ENCODE measurements at regions not wholly inside any gene's neighbourhood (a gene's known extent, or its start where the extent isn't known, plus 50 kb on each side); places are given as distances from the start of the nearest gene placed in this dataset.

- H3K27me3 ChIP-seq: no peaks in the 10 kb centered on the region
- no peaks in the 10 kb centered on the region for H3K4me1 ChIP-seq (ENCODE audit: control insufficient read depth in 1 of 2, insufficient read depth in 1 of 2, low read depth in 1 of 2, low read length in 1 of 2)
- H3K9me3 ChIP-seq: no peaks in the 10 kb centered on the region
- no peak overlapping the region for H3K4me3 ChIP-seq (ENCODE audit: low read depth in 1 of 2, low read length in 1 of 2)
- no peaks in the 10 kb centered on the region for H3K36me3 ChIP-seq
- no peak for TF ChIP-seq CTCF (IDR thresholded peaks at IDR 0.05)
- no peak overlapping the region for H3K27ac ChIP-seq
Observed at GRCh38 chr5:89024045-89024444, 141.1 kb upstream of the MEF2C start.

- Histone ChIP-seq H3K4me3 (ENCODE audit: low read depth in 1 of 2, low read length in 1 of 2) (no peak overlapping the region), H3K27ac (no peak overlapping the region), H3K27me3 (no peaks in the 10 kb centered on the region), H3K9me3 (no peaks in the 10 kb centered on the region), H3K36me3 (no peaks in the 10 kb centered on the region), H3K4me1 (ENCODE audit: control insufficient read depth in 1 of 2, insufficient read depth in 1 of 2, low read depth in 1 of 2, low read length in 1 of 2) (no peaks in the 10 kb centered on the region)
- no peak for TF ChIP-seq CTCF (IDR thresholded peaks at IDR 0.05)
Observed at GRCh38 chr5:89020926-89021610, 138.1 kb upstream of the MEF2C start.

- TF ChIP-seq CTCF (IDR thresholded peaks at IDR 0.05): no peak
Observed at GRCh38 chr5:89016741-89017303, 133.8 kb upstream of the MEF2C start.

GRCh38 chr5:89015409-89015808 lies 132.4 kb upstream of the MEF2C start:
- Histone ChIP-seq H3K4me3 (ENCODE audit: low read depth in 1 of 2, low read length in 1 of 2) (no peak overlapping the region), H3K27ac (no peak overlapping the region), H3K27me3 (no peaks in the 10 kb centered on the region), H3K36me3 (no peaks in the 10 kb centered on the region), H3K9me3 (no peaks in the 10 kb centered on the region), H3K4me1 (ENCODE audit: control insufficient read depth in 1 of 2, insufficient read depth in 1 of 2, low read depth in 1 of 2, low read length in 1 of 2) (no peaks in the 10 kb centered on the region)
- no peak for TF ChIP-seq CTCF (IDR thresholded peaks at IDR 0.05)

More at GRCh38 chr5:89016741-89017303, 133.8 kb upstream of the MEF2C start:
- Histone ChIP-seq H3K27ac (no peak overlapping the region), H3K36me3 (no peaks in the 10 kb centered on the region), H3K4me1 (ENCODE audit: control insufficient read depth in 1 of 2, insufficient read depth in 1 of 2, low read depth in 1 of 2, low read length in 1 of 2) (no peaks in the 10 kb centered on the region), H3K9me3 (no peaks in the 10 kb centered on the region), H3K27me3 (no peaks in the 10 kb centered on the region), H3K4me3 (ENCODE audit: low read depth in 1 of 2, low read length in 1 of 2) (no peak overlapping the region)

GRCh38 chr5:89011778-89012711 lies 129.1 kb upstream of the MEF2C start:
- no peaks in the 10 kb centered on the region for H3K27me3 ChIP-seq
- TF ChIP-seq CTCF (IDR thresholded peaks at IDR 0.05): no peak

More at GRCh38 chr5:89011778-89012711, 129.1 kb upstream of the MEF2C start:
- Histone ChIP-seq H3K9me3 (no peaks in the 10 kb centered on the region), H3K27ac (no peak overlapping the region), H3K4me3 (ENCODE audit: low read depth in 1 of 2, low read length in 1 of 2) (no peak overlapping the region), H3K4me1 (ENCODE audit: control insufficient read depth in 1 of 2, insufficient read depth in 1 of 2, low read depth in 1 of 2, low read length in 1 of 2) (no peaks in the 10 kb centered on the region), H3K36me3 (no peaks in the 10 kb centered on the region)

Measured in neutrophil (primary cell).